HG03135 (cell line): ENCODE measurements at regions not wholly inside any gene's neighbourhood (a gene's known extent, or its start where the extent isn't known, plus 50 kb on each side); places are given as distances from the start of the nearest gene placed in this dataset.
"Not testable (repeated sequence)": the region's sequence is repeated elsewhere in the genome, so short reads cannot be mapped to it uniquely, and the experiment has no call there.

Experiments used
- ATAC-seq: cut with Tn5 transposase; IDR thresholded peaks from one replicate; pipeline ENCODE4 v1.9.1; 2021; ENCODE audit warnings: mild to moderate bottlenecking, moderate library complexity; ENCODE audit not compliant: unreplicated experiment

- ATAC-seq, result no peak
Observed at GRCh38 chr6:8982668-8983067, 547.3 kb upstream of the SLC35B3 start.

GRCh38 chr6:8973395-8973794, 538.0 kb upstream of the SLC35B3 start:
- ATAC-seq, result no peak

DNA sequence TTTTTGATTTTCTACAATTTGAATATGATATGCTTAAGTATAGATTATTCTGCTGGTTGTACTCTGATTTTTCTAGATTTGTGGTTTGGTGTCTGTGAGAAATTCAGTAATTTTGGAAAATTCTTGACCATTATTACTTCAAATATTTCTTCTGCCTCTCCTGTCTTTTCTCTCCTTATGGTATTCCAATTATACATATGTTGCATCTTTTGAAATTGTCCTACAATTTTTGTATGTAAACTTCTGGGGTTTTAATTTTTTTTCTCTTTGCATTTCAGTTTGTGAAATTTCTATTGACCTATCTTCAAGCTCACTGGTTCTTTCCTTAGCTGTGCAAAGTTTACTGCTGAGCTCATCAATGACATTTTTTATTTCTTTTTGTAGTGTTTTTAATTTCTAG, 534.4 kb upstream of the SLC35B3 start:
- no peak for ATAC-seq

- no peak for ATAC-seq
Observed at GRCh38 chr6:8958894-8959511, 523.7 kb upstream of the SLC35B3 start.

DNA sequence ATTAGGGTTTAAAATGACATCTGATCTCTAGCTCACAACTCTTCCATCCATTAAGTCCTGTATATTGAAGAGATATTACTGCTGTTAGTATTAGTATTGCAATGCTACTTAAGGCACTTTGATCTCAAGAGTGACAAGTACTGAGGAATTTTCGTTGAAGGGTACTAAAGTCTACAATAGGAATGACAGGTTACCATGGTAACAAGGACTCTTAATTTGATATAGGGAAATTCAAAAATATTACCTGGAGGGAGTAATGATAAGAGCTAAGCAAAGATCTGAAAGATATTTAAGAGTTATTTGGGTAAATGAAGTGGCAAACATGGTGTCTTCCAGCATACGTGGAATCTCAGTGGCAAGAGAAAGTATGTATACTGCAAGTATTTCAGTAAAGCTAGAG, 518.0 kb upstream of the SLC35B3 start:
- ATAC-seq, result no peak

- ATAC-seq, result no peak
Observed at GRCh38 chr6:8948733-8949132, 513.4 kb upstream of the SLC35B3 start.

GRCh38 chr6:8947900-8948299, 512.6 kb upstream of the SLC35B3 start:
- no peak for ATAC-seq

- ATAC-seq, result no peak
Observed at GRCh38 chr6:8944548-8944947, 509.2 kb upstream of the SLC35B3 start.

DNA sequence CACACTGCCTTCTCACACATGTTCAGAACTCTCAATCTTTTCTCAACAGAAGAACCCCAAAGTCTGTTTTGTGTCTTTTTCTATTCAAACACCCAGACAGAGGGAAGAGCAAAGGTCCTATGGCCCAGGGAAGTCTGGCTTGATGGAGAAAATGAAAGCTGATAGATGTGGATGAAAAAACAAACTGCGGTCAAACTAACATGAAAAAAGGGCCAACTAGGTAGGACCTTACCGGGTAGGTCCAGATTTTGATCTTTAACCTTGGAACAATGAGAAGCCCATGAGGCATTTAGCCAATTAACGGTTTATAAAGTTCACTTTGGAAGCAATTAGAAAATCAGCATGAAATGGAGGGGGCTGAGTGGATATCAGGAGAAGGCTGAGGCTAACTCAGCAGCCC, 507.7 kb upstream of the SLC35B3 start:
- no peak for ATAC-seq

GRCh38 chr6:8941577-8941976, 506.2 kb upstream of the SLC35B3 start:
- no peak for ATAC-seq

DNA sequence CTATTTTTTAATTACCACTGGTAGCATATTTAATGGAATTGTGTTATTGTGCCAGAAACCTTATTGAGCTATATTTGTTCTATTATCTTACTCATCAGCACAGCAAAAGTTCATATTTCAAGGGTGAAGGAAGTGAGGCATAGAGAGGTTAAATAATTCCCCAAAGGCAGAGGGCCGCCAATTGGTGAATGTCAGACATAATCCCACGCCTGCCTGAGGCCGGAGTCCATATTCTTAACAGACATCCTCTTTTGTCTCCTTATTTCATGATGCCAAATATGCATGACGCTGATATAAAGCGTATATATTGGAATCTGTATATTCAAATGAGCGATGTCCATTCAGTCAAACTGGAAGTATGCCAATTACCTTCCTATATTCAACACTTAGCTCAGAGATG, 505.0 kb upstream of the SLC35B3 start:
- ATAC-seq, result no peak

- ATAC-seq, result no peak
Observed at GRCh38 chr6:8939615-8940014, 504.3 kb upstream of the SLC35B3 start.

GRCh38 chr6:8934318-8934717, 499.0 kb upstream of the SLC35B3 start:
- no peak for ATAC-seq

GRCh38 chr6:8930009-8930408, 494.7 kb upstream of the SLC35B3 start:
- no peak for ATAC-seq

DNA sequence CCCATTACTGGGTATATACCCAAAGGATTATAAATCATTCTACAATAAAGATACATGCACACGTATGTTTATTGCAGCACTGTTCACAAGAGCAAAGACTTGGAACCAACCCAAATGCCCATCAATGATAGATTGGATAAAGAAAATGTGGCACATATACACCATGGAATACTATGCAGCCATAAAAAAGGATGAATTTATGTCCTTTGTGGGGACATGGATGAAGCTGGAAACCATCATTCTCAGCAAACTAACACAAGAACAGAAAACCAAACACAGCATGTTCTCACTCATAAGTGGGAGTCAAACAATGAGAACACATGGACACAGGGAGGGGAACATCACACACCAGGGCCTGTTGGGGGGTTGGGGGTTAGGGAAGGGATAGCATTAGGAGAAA, 484.9 kb upstream of the SLC35B3 start:
- ATAC-seq, result not testable (repeated sequence)

GRCh38 chr6:8918196-8918595, 482.9 kb upstream of the SLC35B3 start:
- no peak for ATAC-seq

DNA sequence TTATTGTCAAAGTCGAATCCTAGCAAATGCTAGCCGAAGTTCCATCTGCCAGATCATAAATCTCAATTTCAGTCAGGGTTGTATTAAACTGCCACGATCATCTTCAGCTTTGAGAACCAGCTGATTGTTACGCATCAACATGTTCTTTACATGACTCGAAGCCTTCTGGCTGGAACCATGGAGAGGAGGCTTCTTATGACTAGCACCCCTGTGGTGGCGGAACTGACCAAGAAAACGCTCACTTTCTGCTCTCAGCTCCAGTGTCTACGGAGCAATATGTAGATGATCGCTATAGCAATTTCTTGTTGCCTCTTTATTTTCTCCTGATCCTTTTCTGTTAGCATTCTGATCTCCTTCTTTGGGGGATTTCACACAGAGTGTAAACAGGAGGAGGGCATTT, 479.4 kb upstream of the SLC35B3 start:
- no peak for ATAC-seq

DNA sequence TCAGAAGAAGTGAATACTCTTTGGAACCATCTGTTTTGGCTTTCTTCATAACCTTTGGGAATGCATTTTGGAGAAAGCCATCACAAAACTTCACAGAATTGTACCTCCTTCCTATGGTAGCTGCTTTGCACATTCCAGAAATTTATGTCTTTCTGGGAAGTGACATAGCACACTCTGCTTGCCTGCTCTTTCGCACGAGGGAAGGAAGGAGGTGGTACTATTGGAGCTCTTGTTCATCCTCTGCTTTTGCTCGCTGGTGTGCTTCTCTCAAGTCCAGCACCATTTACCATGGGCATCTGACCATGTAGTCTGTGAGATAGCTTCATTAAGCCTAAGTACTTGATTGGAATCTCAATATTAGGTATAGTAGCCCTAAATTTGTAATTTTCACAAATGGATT, 473.3 kb upstream of the SLC35B3 start:
- ATAC-seq, result no peak

DNA sequence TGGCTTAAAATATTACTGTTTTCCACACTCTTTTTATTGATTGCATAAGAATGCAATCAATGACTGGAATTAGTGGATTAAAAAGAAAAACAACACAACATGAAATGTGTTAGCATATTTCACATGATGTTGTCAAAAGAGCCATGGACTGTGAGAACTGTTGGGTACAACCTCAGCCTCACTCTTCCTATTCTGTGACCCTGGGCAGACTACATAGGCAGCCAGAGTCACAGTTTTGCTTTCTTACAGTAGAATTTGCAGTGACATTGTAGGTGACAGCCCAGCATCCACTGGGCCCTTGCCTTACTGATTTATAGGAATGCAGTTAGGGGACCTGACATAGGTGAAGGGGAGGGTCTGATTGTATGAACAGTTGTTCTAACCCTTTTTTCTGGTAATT, 471.4 kb upstream of the SLC35B3 start:
- ATAC-seq, result no peak

DNA sequence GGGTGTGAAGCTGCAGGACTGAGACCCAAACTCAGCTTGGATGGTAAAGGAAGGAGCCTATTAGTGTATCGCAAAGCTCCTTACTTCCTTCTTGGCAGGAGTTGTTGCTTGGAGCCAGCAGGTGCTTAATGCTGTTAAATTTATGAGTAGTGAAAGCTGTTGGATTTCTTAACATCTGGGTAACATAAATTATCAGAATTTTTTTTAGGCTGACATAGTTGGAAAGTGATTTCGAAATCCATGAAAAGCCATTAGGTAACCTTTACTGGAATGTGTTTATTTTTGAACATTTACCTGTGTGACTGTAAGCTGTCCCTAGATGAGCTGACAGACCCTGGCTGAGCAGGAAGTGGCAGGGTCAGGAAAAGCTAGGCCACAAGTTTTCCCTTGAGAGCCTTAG, 470.4 kb upstream of the SLC35B3 start:
- ATAC-seq, result no peak

DNA sequence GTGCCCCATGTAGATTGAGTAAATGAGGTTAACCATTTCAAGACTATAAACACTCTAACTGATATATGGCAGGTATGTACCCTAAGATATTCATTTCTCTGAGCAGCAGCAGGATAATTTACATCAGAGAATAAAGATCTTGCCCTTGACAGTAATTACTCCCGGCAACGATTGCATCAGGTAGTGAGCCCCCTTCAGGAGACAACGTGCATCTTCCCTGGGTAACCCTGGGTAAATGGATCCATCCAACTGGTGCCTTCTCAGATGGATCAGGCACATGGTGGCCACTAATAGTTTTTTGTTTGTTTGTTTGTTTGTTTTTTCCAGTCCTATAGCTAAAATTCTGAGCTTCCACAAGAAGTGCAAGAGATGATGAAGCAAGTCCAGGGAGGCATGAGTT, 469.4 kb upstream of the SLC35B3 start:
- no peak for ATAC-seq

DNA sequence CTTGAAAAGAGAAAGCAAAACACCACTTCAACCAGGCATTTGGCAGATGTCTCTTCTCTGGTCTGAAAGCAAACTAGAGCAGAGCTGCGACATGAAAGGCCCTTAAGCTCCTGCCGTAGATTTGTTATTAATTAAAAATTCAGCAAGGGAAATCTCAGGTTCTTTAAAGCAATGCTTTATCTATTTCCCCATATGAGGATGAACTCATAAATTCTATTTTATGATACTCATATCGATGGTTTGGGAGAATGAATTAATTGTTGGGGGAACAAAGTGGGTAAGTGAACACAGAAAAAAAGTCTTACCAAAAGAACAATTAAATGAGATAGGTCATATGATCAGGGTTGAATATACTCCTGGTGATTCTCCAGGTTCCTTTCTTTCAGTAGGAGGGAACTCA, 464.7 kb upstream of the SLC35B3 start:
- ATAC-seq, result no peak

GRCh38 chr6:8889514-8889913, 454.2 kb upstream of the SLC35B3 start:
- ATAC-seq, result no peak

GRCh38 chr6:8888468-8888867, 453.1 kb upstream of the SLC35B3 start:
- peak; percentile 59 for ATAC-seq
